ENCODE measurements at regions not wholly inside any gene's neighbourhood (a gene's known extent, or its start where the extent isn't known, plus 50 kb on each side); places are given as distances from the start of the nearest gene placed in this dataset.

GRCh38 chr9:108528231-108528630 lies 327.6 kb downstream of the ACTL7B start:
- no peak overlapping the region for H3K27ac ChIP-seq
- TF ChIP-seq CTCF (conservative IDR thresholded peaks at IDR 0.05) = no peak

- TF ChIP-seq CTCF (conservative IDR thresholded peaks at IDR 0.05) = no peak
- H3K27ac ChIP-seq = no peak overlapping the region
Measured at GRCh38 chr9:108526518-108526917, 329.3 kb downstream of the ACTL7B start.

GRCh38 chr9:108525186-108525585 lies 330.6 kb downstream of the ACTL7B start:
- TF ChIP-seq CTCF (conservative IDR thresholded peaks at IDR 0.05) = no peak
- H3K27ac ChIP-seq = no peak overlapping the region

- no peak for TF ChIP-seq CTCF (conservative IDR thresholded peaks at IDR 0.05)
- H3K27ac ChIP-seq = no peak overlapping the region
Measured at GRCh38 chr9:108521063-108521590, 334.7 kb downstream of the ACTL7B start.

GRCh38 chr9:108519437-108519836 lies 336.3 kb downstream of the ACTL7B start:
- no peak for TF ChIP-seq CTCF (conservative IDR thresholded peaks at IDR 0.05)
- no peak overlapping the region for H3K27ac ChIP-seq

- no peak for TF ChIP-seq CTCF (conservative IDR thresholded peaks at IDR 0.05)
- H3K27ac ChIP-seq = no peak overlapping the region
Measured at GRCh38 chr9:108517651-108518365, 338.0 kb downstream of the ACTL7B start.

GRCh38 chr9:108516391-108516790 lies 339.4 kb downstream of the ACTL7B start:
- no peak for TF ChIP-seq CTCF (conservative IDR thresholded peaks at IDR 0.05)

More at GRCh38 chr9:108516391-108516790, 339.4 kb downstream of the ACTL7B start:
- H3K27ac ChIP-seq = no peak overlapping the region
